OCI-LY3 (cell line): ENCODE measurements at regions not wholly inside any gene's neighbourhood (a gene's known extent, or its start where the extent isn't known, plus 50 kb on each side); places are given as distances from the start of the nearest gene placed in this dataset.

Experiments used
- CTCF ChIP-seq: fragments of 200-600, 300-600 bp; sonication (generic); IDR thresholded peaks from 2 replicates; pipeline ENCODE4 v1.5.1; 2014; ENCODE audit warnings: antibody characterized with exemption, low read length, low read depth
- EZH2phosphoT487 ChIP-seq: fragments of 200-600 bp; shearing (Covaris generic); IDR thresholded peaks from 2 replicates; pipeline ENCODE4 v1.6.1; 2018; ENCODE audit warnings: antibody characterized with exemption, mixed run types, low read depth

- TF ChIP-seq CTCF (no peak), EZH2phosphoT487 (no peak)
These were observed 68.5 kb upstream of the IGSF21 start for GRCh38 chr1:18039102-18039501.
